Epithelial cell of proximal tubule (primary cell): ENCODE measurements at regions not wholly inside any gene's neighbourhood (a gene's known extent, or its start where the extent isn't known, plus 50 kb on each side); places are given as distances from the start of the nearest gene placed in this dataset.

ENCODE experiments used
- DNase-seq: peaks from one replicate; pipeline ENCODE4 v3.0.0-alpha.2; 2011; ENCODE audit warnings: low read depth
- H3K4me3 ChIP-seq: 2 replicates; pipeline ENCODE4 v1.5.1; 2011; ENCODE audit warnings: low read depth, mild to moderate bottlenecking, low read length
- CTCF ChIP-seq: conservative IDR thresholded peaks from 2 replicates; pipeline ENCODE4 v1.5.1; 2012; ENCODE audit warnings: low read depth, mild to moderate bottlenecking, low read length

GRCh38 chr16:85395207-85395912, 217.8 kb upstream of the GSE1 start:
- TF ChIP-seq CTCF: no peak
- no peak overlapping the region for H3K4me3 ChIP-seq

GRCh38 chr16:85395913-85396878, 216.9 kb upstream of the GSE1 start:
- DNase-seq: no peak

More at GRCh38 chr16:85395207-85395912, 217.8 kb upstream of the GSE1 start:
- DNase-seq: peak; percentile 64

GRCh38 chr16:85396879-85397871, 215.9 kb upstream of the GSE1 start:
- H3K4me3 ChIP-seq: no peak overlapping the region
- DNase-seq: no peak
- TF ChIP-seq CTCF: no peak

More at GRCh38 chr16:85395913-85396878, 216.9 kb upstream of the GSE1 start:
- TF ChIP-seq CTCF: no peak
- no peak overlapping the region for H3K4me3 ChIP-seq

GRCh38 chr16:85398050-85398451, 215.1 kb upstream of the GSE1 start:
- no peak for DNase-seq
- H3K4me3 ChIP-seq: no peak overlapping the region
- TF ChIP-seq CTCF: no peak

GRCh38 chr16:85398688-85399582, 214.2 kb upstream of the GSE1 start:
- H3K4me3 ChIP-seq: no peak overlapping the region
- no peak for DNase-seq

More at GRCh38 chr16:85398688-85399582, 214.2 kb upstream of the GSE1 start:
- TF ChIP-seq CTCF: no peak
